ENCODE measurements at regions not wholly inside any gene's neighbourhood (a gene's known extent, or its start where the extent isn't known, plus 50 kb on each side); places are given as distances from the start of the nearest gene placed in this dataset.
"Not testable (repeated sequence)": the region's sequence is repeated elsewhere in the genome, so short reads cannot be mapped to it uniquely, and the experiment has no call there.

DNA sequence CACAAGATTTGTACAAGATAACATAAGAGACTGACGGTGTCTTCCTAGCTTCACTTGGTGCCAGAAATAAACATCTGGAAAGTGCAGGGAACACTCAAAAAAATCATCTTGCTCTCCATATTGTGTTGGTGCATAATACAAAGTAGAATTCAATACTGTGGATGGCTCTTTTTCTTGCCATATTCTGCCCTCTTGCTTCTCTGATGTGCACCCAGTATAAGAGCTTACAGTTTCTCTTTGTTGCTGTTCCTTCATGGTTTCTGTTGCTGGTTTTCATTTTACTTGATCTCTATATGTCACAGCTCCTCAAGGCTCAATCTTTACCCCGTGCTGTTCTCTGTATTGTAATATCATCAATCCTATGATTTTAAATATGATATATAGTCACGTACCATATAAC is 528.5 kb upstream of the ZP4 start:
- Histone ChIP-seq H3K4me3 (ENCODE audit: low read length) (no peak overlapping the region), H3K27me3 (ENCODE audit: insufficient read depth, low read length) (no peaks in the 10 kb centered on the region), H3K36me3 (ENCODE audit: insufficient read depth, low read length) (no peaks in the 10 kb centered on the region), H3K9me3 (ENCODE audit: low read length) (no peaks in the 10 kb centered on the region), H3K4me1 (ENCODE audit: insufficient read depth, low read length) (no peaks in the 10 kb centered on the region), H2AFZ (ENCODE audit: low read depth, low read length) (no peak overlapping the region)

DNA sequence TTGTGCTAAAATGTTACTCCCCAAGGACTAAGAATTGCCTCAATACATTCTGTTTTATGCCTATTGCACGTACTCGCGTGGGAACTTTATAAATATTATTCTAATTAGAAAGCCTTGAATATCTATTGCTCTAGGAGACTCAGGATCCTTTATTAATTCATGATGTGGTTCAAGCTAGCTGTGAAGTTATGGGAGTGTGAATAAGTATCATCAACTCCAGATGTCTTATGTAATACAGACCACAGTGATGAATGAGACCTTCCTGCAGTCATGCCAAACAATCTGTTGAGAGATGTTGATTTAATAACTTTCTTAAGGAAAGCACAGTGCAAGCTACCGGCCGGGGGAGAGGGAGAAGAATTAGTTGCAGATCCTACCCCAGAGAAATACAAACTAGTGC is 519.2 kb upstream of the ZP4 start:
- no peaks in the 10 kb centered on the region for H3K4me1 ChIP-seq (ENCODE audit: insufficient read depth, low read length)
- H2AFZ ChIP-seq (ENCODE audit: low read depth, low read length): no peak overlapping the region
- no peaks in the 10 kb centered on the region for H3K36me3 ChIP-seq (ENCODE audit: insufficient read depth, low read length)
- H3K4me3 ChIP-seq (ENCODE audit: low read length): no peak overlapping the region
- H3K9me3 ChIP-seq (ENCODE audit: low read length): no peaks in the 10 kb centered on the region
- H3K27me3 ChIP-seq (ENCODE audit: insufficient read depth, low read length): no peaks in the 10 kb centered on the region

DNA sequence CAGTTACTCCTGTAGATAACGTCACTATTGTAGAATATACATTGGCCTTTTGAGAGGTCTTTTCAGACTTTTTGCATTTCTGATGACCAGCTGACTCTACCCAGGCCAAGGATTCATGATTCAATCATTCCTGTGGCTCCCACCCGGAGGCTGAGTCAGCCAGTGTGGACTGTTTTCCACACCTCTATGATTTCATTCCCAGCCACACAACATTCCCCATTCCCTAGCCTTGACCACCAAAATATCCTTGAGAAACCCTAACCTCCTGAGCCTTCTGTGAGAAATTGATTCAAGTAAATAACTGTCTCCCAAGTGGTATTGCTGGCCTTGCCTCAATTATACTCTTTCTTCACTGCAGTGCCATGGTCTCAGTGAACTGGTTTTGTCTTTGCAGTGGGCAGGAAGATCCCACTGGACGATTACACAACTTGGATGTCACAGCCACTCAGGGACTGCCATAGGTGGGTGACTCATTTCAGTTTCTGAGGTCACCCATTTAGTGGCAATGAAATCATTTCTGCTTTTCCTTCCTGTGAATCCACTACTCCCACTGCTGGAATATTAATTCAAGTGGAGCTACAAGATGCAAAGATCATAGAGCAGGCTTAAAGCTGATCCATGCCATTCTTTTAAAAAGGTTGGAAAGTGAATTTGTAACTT is 518.6 kb upstream of the ZP4 start:
- no peak overlapping the region for H3K4me3 ChIP-seq (ENCODE audit: low read length)
- H3K9me3 ChIP-seq (ENCODE audit: low read length): no peaks in the 10 kb centered on the region
- H2AFZ ChIP-seq (ENCODE audit: low read depth, low read length): no peak overlapping the region
- H3K27me3 ChIP-seq (ENCODE audit: insufficient read depth, low read length): no peaks in the 10 kb centered on the region
- H3K4me1 ChIP-seq (ENCODE audit: insufficient read depth, low read length): no peaks in the 10 kb centered on the region
- no peaks in the 10 kb centered on the region for H3K36me3 ChIP-seq (ENCODE audit: insufficient read depth, low read length)

DNA sequence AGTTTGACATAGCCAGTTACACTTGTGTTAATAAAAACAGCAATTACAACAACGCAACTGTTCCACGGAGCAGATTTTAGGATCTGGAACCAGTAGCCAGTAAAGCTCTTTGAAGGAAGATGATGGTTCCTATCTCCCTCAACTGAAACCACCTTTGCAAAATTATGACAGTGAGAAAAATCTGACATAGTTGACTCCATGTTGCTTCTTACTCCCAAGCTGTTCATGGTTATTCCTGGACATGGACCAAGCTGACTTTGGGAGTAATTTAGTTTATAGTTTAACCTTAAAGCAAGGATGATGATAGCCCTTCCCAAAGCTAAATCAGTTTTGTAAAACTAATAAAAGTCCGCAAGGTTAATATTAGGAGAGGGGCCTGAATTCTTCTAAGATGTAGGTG is 518.0 kb upstream of the ZP4 start:
- Histone ChIP-seq H3K9me3 (ENCODE audit: low read length) (no peaks in the 10 kb centered on the region), H2AFZ (ENCODE audit: low read depth, low read length) (no peak overlapping the region), H3K4me1 (ENCODE audit: insufficient read depth, low read length) (no peaks in the 10 kb centered on the region)

DNA sequence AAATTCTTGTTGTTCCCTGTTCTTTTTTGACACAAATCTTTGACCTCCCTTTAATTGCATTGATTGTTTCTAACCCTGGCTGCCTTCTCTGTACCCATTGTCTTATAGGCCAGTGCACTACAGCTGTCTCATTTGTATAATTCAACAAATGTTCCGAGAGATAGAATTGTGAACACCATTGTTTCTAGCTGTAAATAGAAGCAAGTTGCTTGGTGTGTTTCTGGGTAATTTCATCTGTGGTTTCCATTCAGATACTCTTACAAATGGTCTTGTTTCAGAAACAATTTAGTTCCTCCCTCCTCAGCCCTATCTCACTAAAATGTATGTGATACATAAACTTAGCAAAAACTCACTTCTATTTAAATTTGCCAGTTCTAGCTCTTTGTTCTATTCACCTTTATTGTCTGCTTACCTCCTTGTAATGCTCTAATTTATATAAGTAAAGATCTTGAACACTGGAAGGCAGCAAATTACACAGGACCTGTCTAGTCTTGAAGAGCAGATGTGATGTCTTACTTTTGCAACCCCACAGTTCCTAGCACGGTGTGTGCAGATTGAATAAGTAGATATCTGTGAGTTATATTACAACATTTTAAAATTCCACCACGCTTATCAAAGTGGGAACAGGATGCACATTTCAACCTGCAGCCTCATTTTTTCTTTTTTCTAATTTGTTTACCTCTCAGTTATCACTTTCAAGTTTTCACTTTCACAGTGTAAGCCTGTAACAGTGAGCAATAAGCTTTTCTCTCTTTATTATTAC is 515.6 kb upstream of the ZP4 start:
- H3K4me3 ChIP-seq (ENCODE audit: low read length): no peak overlapping the region
- no peaks in the 10 kb centered on the region for H3K4me1 ChIP-seq (ENCODE audit: insufficient read depth, low read length)
- no peaks in the 10 kb centered on the region for H3K27me3 ChIP-seq (ENCODE audit: insufficient read depth, low read length)
- H3K9me3 ChIP-seq (ENCODE audit: low read length): no peaks in the 10 kb centered on the region
- H2AFZ ChIP-seq (ENCODE audit: low read depth, low read length): no peak overlapping the region
- H3K36me3 ChIP-seq (ENCODE audit: insufficient read depth, low read length): no peaks in the 10 kb centered on the region

More for the DNA sequence above, 518.0 kb upstream of the ZP4 start:
- H3K27me3 ChIP-seq (ENCODE audit: insufficient read depth, low read length): no peaks in the 10 kb centered on the region
- no peaks in the 10 kb centered on the region for H3K36me3 ChIP-seq (ENCODE audit: insufficient read depth, low read length)
- H3K4me3 ChIP-seq (ENCODE audit: low read length): no peak overlapping the region

GRCh38 chr1:238404921-238405320 is 514.2 kb upstream of the ZP4 start:
- Histone ChIP-seq H3K4me1 (ENCODE audit: insufficient read depth, low read length) (no peaks in the 10 kb centered on the region), H3K4me3 (ENCODE audit: low read length) (no peak overlapping the region), H3K36me3 (ENCODE audit: insufficient read depth, low read length) (no peaks in the 10 kb centered on the region), H3K9me3 (ENCODE audit: low read length) (no peaks in the 10 kb centered on the region), H3K27me3 (ENCODE audit: insufficient read depth, low read length) (no peaks in the 10 kb centered on the region), H2AFZ (ENCODE audit: low read depth, low read length) (no peak overlapping the region)

GRCh38 chr1:238404481-238404880 is 513.8 kb upstream of the ZP4 start:
- H3K9me3 ChIP-seq (ENCODE audit: low read length): no peaks in the 10 kb centered on the region
- no peak overlapping the region for H3K4me3 ChIP-seq (ENCODE audit: low read length)
- H2AFZ ChIP-seq (ENCODE audit: low read depth, low read length): no peak overlapping the region
- H3K4me1 ChIP-seq (ENCODE audit: insufficient read depth, low read length): no peaks in the 10 kb centered on the region
- H3K36me3 ChIP-seq (ENCODE audit: insufficient read depth, low read length): no peaks in the 10 kb centered on the region
- H3K27me3 ChIP-seq (ENCODE audit: insufficient read depth, low read length): no peaks in the 10 kb centered on the region

DNA sequence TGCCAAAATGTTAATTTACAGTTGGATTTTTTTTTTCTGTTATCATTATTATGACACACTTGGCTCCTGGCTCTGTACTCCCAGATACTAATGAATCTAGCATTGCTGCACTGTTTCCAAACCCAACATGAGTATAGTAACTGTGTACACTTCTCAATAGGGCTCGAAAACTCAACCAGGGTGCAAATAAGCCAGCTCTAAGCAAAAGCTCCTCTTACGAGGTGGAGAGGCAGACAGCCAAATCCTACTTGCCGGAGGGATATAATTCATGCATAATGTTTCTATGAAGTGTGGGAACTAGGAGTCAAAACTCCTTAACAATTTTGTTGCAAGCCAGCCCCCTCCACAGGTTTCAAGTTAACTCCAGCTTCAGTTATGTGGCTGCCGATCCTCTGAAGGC is 510.4 kb upstream of the ZP4 start:
- no peaks in the 10 kb centered on the region for H3K36me3 ChIP-seq (ENCODE audit: insufficient read depth, low read length)
- no peaks in the 10 kb centered on the region for H3K27me3 ChIP-seq (ENCODE audit: insufficient read depth, low read length)
- no peak overlapping the region for H3K4me3 ChIP-seq (ENCODE audit: low read length)
- no peak overlapping the region for H2AFZ ChIP-seq (ENCODE audit: low read depth, low read length)
- no peaks in the 10 kb centered on the region for H3K9me3 ChIP-seq (ENCODE audit: low read length)
- no peaks in the 10 kb centered on the region for H3K4me1 ChIP-seq (ENCODE audit: insufficient read depth, low read length)

DNA sequence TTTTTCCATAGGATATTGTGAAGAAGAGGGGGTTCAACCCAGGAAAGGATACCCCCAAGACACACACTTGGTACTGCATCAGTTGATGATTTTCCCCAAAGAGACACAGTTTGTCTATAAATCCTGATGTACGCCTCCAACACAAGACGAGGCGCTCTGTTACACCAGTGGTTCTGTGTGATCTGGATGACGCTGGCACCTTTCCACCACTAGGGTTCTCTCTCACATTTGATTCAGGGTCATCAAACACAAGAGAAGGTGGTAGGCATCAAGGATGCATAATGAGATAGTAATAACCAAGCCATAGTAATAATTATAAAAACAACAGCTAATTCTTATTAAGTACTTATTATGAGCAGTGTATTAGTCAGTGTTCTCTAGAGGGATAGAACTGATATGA is 508.8 kb upstream of the ZP4 start:
- no peak overlapping the region for H3K4me3 ChIP-seq (ENCODE audit: low read length)
- H3K27me3 ChIP-seq (ENCODE audit: insufficient read depth, low read length): no peaks in the 10 kb centered on the region
- no peaks in the 10 kb centered on the region for H3K9me3 ChIP-seq (ENCODE audit: low read length)
- H2AFZ ChIP-seq (ENCODE audit: low read depth, low read length): no peak overlapping the region
- no peaks in the 10 kb centered on the region for H3K4me1 ChIP-seq (ENCODE audit: insufficient read depth, low read length)
- H3K36me3 ChIP-seq (ENCODE audit: insufficient read depth, low read length): no peaks in the 10 kb centered on the region

DNA sequence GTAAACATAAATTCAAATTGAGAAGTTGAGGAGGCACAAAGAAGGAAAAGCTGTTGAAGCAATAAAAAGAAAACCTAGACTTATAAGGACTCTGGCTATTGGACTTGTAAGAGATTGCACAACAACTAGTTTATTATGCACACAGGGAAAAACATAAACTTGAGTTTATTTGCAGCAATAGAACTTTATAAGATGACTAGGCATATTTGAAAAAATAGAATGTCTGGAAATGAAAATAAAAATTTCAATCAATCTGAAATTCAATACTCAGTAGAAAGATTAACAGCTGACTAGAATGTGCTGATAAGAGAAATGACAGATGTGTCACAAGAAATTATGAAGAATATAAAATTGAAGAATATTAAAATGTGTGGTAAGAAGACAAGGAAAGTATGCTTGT is 505.4 kb upstream of the ZP4 start:
- Histone ChIP-seq H3K27me3 (ENCODE audit: insufficient read depth, low read length) (no peaks in the 10 kb centered on the region), H3K4me1 (ENCODE audit: insufficient read depth, low read length) (no peaks in the 10 kb centered on the region), H3K36me3 (ENCODE audit: insufficient read depth, low read length) (no peaks in the 10 kb centered on the region), H2AFZ (ENCODE audit: low read depth, low read length) (no peak overlapping the region), H3K4me3 (ENCODE audit: low read length) (no peak overlapping the region), H3K9me3 (ENCODE audit: low read length) (no peaks in the 10 kb centered on the region)

DNA sequence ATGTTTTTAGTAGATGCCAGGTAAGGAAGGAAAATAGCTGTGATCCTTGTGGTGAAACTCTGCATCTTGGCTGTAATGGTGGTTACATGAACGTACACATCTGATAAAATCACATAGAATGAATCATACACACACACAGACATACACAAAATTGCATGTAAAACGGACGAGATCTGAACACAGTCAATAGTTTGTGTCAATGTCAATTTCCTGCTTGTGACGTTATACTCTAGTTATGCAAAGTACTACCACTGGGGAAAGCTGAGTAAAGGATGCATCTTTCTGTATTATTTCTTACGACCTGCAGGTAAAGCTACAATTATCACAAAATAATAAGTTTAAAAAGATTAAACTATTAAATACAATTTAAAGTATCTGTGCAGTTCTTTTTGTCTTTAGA is 493.7 kb upstream of the ZP4 start:
- no peaks in the 10 kb centered on the region for H3K36me3 ChIP-seq (ENCODE audit: insufficient read depth, low read length)
- H2AFZ ChIP-seq (ENCODE audit: low read depth, low read length): no peak overlapping the region
- peaks cover 6% of the 10 kb centered on the region for H3K4me1 ChIP-seq (ENCODE audit: insufficient read depth, low read length)
- H3K4me3 ChIP-seq (ENCODE audit: low read length): no peak overlapping the region
- H3K27me3 ChIP-seq (ENCODE audit: insufficient read depth, low read length): no peaks in the 10 kb centered on the region
- H3K9me3 ChIP-seq (ENCODE audit: low read length): no peaks in the 10 kb centered on the region

DNA sequence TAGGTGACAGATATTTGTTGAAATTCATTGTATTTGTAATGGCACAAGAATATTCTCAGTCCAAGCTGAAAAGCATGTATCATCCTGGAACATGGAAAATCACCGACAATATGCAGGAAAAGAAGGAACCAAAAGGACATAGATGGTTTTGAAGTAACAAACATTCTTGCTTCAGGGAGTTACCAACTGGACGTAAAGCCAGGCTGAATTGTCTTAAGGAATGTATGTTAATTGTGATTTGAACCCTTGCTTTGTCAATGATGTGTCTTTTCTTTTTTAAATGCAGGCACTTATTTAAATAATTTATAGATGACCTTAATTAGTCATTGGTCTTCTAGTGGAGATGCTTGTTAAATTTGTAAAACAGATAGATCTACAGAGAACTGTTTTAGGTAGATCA is 489.4 kb upstream of the ZP4 start:
- H3K4me1 ChIP-seq (ENCODE audit: insufficient read depth, low read length): peaks cover 10% of the 10 kb centered on the region
- no peak overlapping the region for H2AFZ ChIP-seq (ENCODE audit: low read depth, low read length)
- no peak overlapping the region for H3K4me3 ChIP-seq (ENCODE audit: low read length)
- H3K27me3 ChIP-seq (ENCODE audit: insufficient read depth, low read length): no peaks in the 10 kb centered on the region
- H3K9me3 ChIP-seq (ENCODE audit: low read length): no peaks in the 10 kb centered on the region
- H3K36me3 ChIP-seq (ENCODE audit: insufficient read depth, low read length): no peaks in the 10 kb centered on the region

- not testable (repeated sequence) for H3K4me3 ChIP-seq (ENCODE audit: low read length); H3K36me3 ChIP-seq (ENCODE audit: insufficient read depth, low read length); H3K9me3 ChIP-seq (ENCODE audit: low read length); H3K4me1 ChIP-seq (ENCODE audit: insufficient read depth, low read length); H2AFZ ChIP-seq (ENCODE audit: low read depth, low read length); H3K27me3 ChIP-seq (ENCODE audit: insufficient read depth, low read length)
These were observed 488.7 kb upstream of the ZP4 start for GRCh38 chr1:238379446-238379845.

All from neuron (in vitro differentiated cells).